ENCODE measurements at regions not wholly inside any gene's neighbourhood (a gene's known extent, or its start where the extent isn't known, plus 50 kb on each side); places are given as distances from the start of the nearest gene placed in this dataset.

- no peak for TF ChIP-seq GABPA (IDR thresholded peaks at IDR 0.05 in 1 of 2, conservative IDR thresholded peaks at IDR 0.05 in 1 of 2)
- no peak for TF ChIP-seq RAD21 (IDR thresholded peaks at IDR 0.05)
- TF ChIP-seq JUND (IDR thresholded peaks at IDR 0.05), result no peak
These were observed 306.4 kb upstream of the PAPPA start (continued) for GRCh38 chr9:115847216-115847615.

GRCh38 chr9:115849679-115850412, 303.7 kb upstream of the PAPPA start:
- Histone ChIP-seq H3K4me3 (ENCODE audit: low read depth in 1 of 3, low read length in 3 of 3) (no peak overlapping the region), H3K27ac (ENCODE audit: low read depth in 1 of 2, low read length in 2 of 2) (no peak overlapping the region), H3K9me3 (ENCODE audit: control insufficient read depth in 4 of 4, low read length in 3 of 4) (no peaks in the 10 kb centered on the region), H3K27me3 (ENCODE audit: control insufficient read depth in 4 of 4, insufficient read depth in 4 of 4, low read length in 3 of 4) (peaks cover 0 to 4% (median 1%) of the 10 kb centered on the region in 4 donors), H3K4me1 (ENCODE audit: control insufficient read depth in 4 of 4, insufficient read depth in 4 of 4, low read length in 3 of 4) (no peaks in the 10 kb centered on the region), H3K9ac (ENCODE audit: low read depth in 1 of 2, low read length in 2 of 2) (no peak overlapping the region), H3K36me3 (ENCODE audit: control insufficient read depth in 4 of 4, insufficient read depth in 3 of 4, low read depth in 1 of 4, low read length in 3 of 4) (no peaks in the 10 kb centered on the region)
- 54% methylated on average over 3 of the region's 3 CpGs for WGBS
- DNase-seq (ENCODE audit: low spot score), result no peak
- TF ChIP-seq FOXA2 (IDR thresholded peaks at IDR 0.05), result no peak

GRCh38 chr9:115850548-115851304, 302.9 kb upstream of the PAPPA start:
- TF ChIP-seq HNF4G (IDR thresholded peaks at IDR 0.05) (no peak), HNF4A (conservative IDR thresholded peaks at IDR 0.05) (no peak), FOXA2 (IDR thresholded peaks at IDR 0.05) (no peak), FOXA1 (IDR thresholded peaks at IDR 0.05) (no peak), RAD21 (IDR thresholded peaks at IDR 0.05) (no peak), CTCF (IDR thresholded peaks at IDR 0.05; ENCODE audit: low read depth, low read length, missing input control) (no peak), EGR1 (IDR thresholded peaks at IDR 0.05; ENCODE audit: low read depth in 2 of 2) (no peak)
- no peak for DNase-seq (ENCODE audit: low spot score)
- no peaks in the 10 kb centered on the region for H3K4me1 ChIP-seq (ENCODE audit: control insufficient read depth in 4 of 4, insufficient read depth in 4 of 4, low read length in 3 of 4)
- H3K27me3 ChIP-seq (ENCODE audit: control insufficient read depth in 4 of 4, insufficient read depth in 4 of 4, low read length in 3 of 4), result peaks cover 0 to 4% (median 1%) of the 10 kb centered on the region in 4 donors
- no peak overlapping the region for H3K27ac ChIP-seq (ENCODE audit: low read depth in 1 of 2, low read length in 2 of 2)
- no peak overlapping the region for H3K4me3 ChIP-seq (ENCODE audit: low read depth in 1 of 3, low read length in 3 of 3)
- H3K36me3 ChIP-seq (ENCODE audit: control insufficient read depth in 4 of 4, insufficient read depth in 3 of 4, low read depth in 1 of 4, low read length in 3 of 4), result no peaks in the 10 kb centered on the region
- 4% methylated on average over 1 of the region's 1 CpG for WGBS
- H3K9me3 ChIP-seq (ENCODE audit: control insufficient read depth in 4 of 4, low read length in 3 of 4), result no peaks in the 10 kb centered on the region
- H3K9ac ChIP-seq (ENCODE audit: low read depth in 1 of 2, low read length in 2 of 2), result no peak overlapping the region

- Histone ChIP-seq H3K27ac (ENCODE audit: low read depth in 1 of 2, low read length in 2 of 2) (no peak overlapping the region), H3K27me3 (ENCODE audit: control insufficient read depth in 4 of 4, insufficient read depth in 4 of 4, low read length in 3 of 4) (peaks cover 0 to 2% (median under 1%) of the 10 kb centered on the region in 4 donors), H3K4me3 (ENCODE audit: low read depth in 1 of 3, low read length in 3 of 3) (no peak overlapping the region), H3K4me1 (ENCODE audit: control insufficient read depth in 4 of 4, insufficient read depth in 4 of 4, low read length in 3 of 4) (no peaks in the 10 kb centered on the region), H3K9ac (ENCODE audit: low read depth in 1 of 2, low read length in 2 of 2) (no peak overlapping the region), H3K36me3 (ENCODE audit: control insufficient read depth in 4 of 4, insufficient read depth in 3 of 4, low read depth in 1 of 4, low read length in 3 of 4) (no peaks in the 10 kb centered on the region), H3K9me3 (ENCODE audit: control insufficient read depth in 4 of 4, low read length in 3 of 4) (no peaks in the 10 kb centered on the region)
- no peak for DNase-seq (ENCODE audit: low spot score)
- TF ChIP-seq JUND (IDR thresholded peaks at IDR 0.05) (no peak), HNF4A (conservative IDR thresholded peaks at IDR 0.05) (no peak), RXRA (IDR thresholded peaks at IDR 0.05) (no peak), ATF3 (IDR thresholded peaks at IDR 0.05) (no peak), HNF4G (IDR thresholded peaks at IDR 0.05) (no peak), CTCF (IDR thresholded peaks at IDR 0.05; ENCODE audit: low read depth, low read length, missing input control) (no peak), TAF1 (conservative IDR thresholded peaks at IDR 0.05) (no peak), FOXA1 (IDR thresholded peaks at IDR 0.05) (no peak), YY1 (IDR thresholded peaks at IDR 0.05) (no peak), FOXA2 (IDR thresholded peaks at IDR 0.05) (no peak), SP1 (IDR thresholded peaks at IDR 0.05) (no peak), REST (IDR thresholded peaks at IDR 0.05) (no peak)
These were observed 298.0 kb upstream of the PAPPA start for GRCh38 chr9:115855458-115856133.

Data from liver (tissue), 8 donors.